ENCODE measurements at regions not wholly inside any gene's neighbourhood (a gene's known extent, or its start where the extent isn't known, plus 50 kb on each side); places are given as distances from the start of the nearest gene placed in this dataset.

DNA sequence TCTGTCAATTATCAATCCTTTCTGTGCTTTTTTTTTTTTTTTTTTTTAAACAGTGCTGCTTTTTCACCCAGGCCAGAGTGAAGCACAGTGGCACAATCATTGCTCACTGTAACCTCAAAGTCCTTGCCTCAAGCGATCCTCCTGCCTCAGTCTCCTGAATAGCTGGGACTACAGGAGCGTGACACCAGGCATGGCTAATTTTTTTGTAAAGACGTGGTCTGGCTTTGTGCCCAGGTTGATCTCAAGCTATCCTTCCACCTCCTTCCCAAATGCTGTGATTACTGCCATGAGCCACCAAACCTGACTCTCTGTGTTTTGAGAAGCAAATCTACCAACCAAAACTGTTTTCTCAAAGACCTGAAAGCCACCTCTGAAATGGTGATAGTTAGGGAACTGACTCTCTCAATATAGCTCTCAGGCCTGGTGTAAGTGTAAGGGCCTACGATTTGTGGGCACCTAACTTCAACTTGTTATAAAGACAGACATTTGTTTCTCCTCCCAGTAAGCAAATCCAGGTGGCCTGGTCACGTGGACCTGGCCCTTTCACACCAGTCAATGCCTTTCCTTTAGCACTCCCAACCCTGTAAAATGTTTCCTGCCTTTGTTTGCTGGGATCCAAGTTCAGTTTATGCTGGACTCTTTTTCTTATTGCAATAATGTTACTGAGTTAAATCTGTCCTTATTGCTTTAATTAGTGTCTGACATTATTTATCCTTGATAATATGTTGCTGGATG, 2015.9 kb downstream of the PCDH7 start:
- no peak for DNase-seq (ENCODE audit: low spot score)

DNA sequence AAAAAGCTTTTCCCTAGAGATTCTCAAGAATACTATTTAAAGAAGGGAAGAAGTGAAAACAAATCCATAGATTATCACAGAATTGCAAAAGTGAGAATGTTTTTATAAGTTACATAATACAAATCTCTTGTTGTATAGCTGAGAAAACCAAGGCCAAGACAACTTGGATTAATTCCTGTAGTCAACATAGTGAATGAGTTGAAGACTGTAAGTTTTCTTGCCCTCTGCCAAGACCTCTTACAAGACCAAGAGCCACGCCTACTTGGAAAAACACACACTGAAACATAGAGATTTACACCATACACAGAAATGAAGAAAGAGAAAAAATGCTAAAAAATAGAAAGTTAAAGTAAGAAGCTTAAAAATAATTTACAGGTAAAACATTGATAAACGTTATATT, 2024.0 kb downstream of the PCDH7 start:
- DNase-seq (ENCODE audit: low spot score), result no peak

DNA sequence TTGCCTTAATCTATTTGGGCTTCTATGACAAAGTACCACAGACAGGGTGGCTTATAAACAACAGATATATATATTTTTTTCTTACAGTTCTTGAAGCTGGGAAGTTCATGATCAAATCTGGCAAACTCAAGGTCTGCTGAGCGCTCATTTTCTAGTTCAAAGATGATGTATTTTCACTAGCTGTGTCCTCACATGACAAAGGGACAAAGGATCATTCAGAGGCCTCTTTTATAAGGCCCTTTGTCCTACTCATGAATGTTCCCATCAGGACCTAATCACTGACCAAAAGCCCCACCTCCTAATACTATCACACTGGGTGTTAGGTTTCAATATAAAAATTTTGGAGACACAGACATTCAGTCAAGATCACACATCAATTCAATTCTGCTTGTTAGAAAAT, 2025.2 kb downstream of the PCDH7 start:
- DNase-seq (ENCODE audit: low spot score), result no peak

DNA sequence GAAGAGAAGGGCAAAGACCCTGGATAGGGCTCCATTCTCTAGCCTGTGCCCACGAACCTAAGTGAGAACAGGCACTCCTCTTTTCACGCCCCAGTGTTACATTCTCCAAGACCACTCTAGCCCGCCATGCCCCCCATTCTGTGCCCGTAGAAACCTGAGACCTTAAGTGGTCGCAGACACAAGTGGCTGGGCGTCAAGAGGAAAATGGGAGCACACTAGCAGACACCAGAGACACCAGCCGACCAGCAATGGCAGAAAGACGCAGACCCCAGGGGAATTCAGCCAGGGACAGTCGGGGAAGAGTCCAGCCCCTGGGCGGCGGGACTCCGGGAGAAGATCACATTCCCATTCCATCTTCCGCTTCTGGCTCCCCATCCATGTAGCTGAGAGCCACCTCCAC, 2027.9 kb downstream of the PCDH7 start:
- no peak for DNase-seq (ENCODE audit: low spot score)

DNA sequence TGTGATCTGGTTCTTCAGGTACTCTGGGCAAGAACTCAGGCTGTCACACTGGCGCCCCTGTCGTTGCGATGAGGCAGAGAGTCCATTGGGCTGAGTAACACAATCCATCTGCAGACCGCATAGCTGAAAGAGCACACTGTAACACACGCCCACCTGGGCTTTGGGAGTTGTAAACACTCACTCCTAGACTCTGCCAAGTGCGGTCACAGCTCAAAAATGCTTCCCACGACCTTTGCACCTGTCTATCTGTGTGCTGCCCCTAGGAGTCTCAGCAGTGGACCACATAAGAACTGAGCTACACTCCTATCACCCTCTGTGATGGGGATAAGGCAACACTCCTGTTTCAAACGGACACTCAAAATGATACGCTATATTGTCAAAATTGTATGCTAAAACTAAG, 2028.3 kb downstream of the PCDH7 start:
- no peak for DNase-seq (ENCODE audit: low spot score)

DNA sequence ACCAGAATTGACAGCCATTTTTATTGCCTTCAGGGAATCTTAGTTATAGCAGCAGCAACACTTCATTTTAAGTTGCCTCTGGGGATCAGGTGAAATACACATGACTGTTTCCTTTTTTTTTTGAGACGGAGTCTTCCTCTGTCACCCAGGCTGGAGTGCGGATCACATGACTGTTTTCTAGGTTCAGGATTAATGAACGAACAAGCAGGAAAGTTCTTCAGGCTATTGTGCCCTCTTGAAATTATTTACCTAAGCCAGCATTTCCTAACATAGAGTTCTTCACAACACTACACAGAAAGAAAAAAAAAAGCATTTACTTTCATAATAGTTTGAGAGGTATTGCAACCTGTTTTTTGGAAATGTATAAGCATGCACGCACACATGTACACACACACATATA, 2032.8 kb downstream of the PCDH7 start:
- DNase-seq (ENCODE audit: low spot score), result no peak

DNA sequence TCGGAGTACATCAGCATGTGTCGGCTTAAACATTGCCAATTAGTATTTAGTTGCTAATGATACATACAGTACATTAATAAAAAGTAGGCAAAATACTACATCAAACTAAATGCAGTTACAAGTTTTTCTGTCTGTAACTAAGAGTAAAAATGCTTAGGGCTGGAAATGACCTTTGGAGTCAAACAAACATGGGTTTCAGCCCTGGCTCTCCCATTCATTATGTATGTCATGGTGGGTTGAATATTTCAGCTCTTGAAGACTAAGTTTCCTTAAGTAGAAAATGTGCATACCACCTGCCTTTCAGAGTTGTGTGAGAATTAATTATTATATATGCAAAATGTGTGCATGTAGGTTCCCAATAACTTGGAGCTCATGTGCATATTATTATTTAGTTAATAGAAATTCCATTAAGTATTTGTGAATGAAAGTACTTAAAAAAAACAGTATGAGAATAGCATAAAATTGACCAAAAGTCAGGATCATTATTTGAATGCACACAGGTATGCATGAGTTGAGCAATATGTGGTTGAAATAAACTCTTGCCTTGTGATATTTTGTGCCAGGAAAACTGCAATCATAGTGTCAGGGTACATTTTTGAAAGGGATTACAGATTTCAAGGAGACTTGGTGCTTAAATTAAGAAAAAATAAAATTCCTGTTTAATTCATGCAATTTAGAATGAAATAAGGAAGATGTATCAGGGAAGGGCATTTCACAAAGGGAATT, 2048.7 kb downstream of the PCDH7 start:
- DNase-seq (ENCODE audit: low spot score), result no peak

DNA sequence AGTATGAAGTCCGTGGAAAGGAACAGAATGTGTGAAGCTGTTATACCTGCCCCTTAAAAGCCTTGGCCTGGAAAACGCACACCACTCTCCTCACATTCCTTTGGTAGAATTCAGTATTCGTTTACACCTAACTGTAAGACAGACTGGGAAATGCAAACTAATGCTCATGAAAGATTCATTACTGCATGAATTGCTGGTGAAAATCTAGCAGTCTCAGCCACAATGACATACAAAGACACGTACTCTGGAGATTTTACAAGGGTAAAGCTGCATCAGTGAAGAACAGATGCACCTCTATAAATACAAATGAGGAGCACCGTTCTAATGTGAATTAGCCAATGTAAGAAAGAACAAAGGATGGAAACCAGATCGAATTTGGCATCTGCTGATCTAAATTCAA, 2051.3 kb downstream of the PCDH7 start:
- DNase-seq (ENCODE audit: low spot score), result no peak

DNA sequence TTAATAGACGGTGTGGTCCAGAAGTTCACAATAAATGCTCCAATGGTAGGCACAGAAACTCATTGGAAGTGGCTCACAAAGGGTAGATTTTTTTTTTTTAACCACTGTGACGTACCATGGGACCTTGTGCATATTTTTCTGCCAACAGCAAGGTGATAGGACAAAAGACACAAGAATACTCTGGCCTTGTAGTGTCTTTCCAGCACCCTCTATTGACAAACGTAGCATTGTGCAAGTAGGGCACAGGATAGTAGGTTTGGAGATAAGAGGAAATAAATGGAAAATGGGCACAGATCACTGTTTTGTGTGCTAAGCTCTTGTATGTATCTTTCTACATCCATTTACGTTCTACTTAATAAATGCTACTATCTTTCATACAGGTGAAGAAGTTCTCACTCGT, 2054.9 kb downstream of the PCDH7 start:
- peak; percentile 31 for DNase-seq (ENCODE audit: low spot score)

DNA sequence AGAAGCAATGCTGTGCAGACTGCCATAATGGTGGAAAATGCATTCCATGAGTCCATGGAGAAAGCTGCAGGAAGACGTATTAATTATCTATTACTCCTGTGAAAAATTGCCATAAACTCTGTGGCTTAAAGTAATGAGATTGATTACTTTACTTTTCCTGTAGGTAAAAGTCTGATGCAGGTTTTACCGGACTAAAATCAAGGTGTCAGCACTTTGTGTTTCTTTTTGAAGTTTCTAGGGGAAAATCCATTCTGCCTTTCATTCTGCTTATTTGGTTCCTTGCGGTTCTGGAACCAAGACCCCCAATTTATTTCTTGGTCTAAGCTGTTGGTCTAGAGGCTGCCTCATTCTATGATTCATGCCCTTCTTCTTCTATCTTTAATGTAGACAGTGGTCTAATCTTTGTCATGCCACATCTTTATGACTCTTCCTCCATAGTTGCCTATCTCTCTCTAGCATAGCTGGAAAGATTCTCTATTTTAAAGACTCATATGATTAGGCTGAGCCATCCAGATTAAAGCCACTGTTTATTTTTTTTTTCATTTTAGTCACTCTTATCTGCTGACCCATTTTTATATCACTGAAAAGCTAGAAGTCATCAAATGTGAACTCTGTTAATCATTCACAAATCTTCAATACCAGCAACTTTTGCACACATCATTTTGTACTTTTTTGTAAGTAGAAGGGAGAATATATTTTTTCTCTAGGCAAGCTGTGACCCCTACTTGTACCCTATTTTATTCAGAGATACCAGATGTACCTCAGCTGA, 2056.4 kb downstream of the PCDH7 start:
- no peak for DNase-seq (ENCODE audit: low spot score)

DNA sequence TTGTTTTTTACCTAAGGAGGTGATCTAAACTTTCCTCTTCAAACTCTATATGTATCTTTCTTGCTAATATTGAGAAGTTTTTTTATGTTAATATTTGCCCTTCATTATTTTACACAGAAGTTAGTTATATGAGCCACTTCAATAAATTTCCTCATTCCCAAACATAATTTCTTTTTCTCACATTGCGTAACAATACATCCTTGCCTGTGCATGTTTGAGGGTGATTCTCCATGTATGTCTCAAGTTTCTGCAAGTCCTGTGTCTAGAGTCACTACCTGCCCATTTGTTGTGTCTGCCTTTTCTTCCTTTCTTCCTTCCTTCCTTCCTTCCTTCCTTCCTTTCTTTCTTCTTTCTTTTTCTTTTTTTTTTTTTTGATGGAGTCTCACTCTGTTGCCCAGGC, 2057.9 kb downstream of the PCDH7 start:
- DNase-seq (ENCODE audit: low spot score), result no peak

DNA sequence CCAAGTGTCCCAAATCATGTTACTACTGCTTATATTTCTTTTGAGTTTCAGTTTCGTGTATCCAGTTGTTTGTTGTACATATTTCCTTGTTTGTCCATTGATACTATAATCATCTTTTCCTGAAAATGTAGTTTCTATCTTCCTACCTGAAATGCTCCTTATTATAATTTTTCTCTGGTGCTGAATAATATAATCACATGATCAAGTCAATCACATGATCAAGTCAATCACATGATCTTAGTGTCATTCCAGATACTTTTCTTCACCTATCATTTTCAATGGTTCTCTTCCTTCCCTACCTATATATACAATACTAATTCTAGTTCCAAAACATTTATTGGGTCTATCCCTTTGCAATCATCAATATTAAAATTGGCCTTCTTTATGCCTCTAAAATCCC, 2058.8 kb downstream of the PCDH7 start:
- no peak for DNase-seq (ENCODE audit: low spot score)

DNA sequence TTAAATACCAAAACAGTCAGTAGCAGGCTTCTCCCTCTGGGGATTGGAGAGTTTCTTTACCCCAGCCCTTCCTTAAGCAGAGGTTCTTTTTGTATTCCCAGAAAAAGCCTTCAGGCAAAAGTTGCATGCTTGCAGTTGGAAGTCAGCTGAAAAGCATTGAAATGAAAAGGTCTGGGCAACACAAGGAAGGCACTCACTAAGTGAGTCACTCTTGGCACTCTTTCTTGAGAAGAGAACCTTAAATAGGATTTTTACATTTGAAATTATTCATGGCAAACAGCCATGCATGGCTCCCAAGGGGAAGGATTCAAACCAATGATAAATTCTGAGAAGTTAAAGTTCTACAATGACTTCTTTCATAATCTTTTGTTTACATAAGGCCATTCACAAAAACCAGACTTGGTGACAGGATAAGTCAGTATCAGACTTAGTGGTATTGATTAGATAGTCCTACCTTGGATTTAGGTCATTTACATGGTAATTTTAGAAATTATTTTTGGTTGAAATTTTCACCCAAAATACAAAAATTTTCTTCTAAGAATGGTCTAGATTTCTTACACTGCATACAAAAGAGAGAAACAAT, 2068.9 kb downstream of the PCDH7 start:
- no peak for DNase-seq (ENCODE audit: low spot score)

DNA sequence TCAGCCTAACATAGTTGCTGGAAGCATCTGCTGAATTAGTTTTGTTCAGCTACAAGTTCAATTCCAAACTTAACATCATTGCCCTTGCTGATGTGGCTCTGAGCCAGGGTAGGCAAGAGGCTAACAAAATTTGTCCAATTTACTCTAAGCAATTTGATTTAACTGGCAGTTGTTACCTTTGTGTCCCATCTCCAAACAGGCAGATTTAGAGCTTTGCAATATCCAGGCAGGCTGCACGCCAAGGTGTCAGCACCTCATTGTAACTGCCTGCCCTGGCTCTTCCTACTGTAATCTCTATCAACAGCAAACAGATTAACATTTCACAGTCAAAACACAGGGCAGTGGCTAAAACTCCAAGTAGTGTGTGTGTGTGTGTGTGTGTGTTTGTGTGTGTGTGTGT, 2070.6 kb downstream of the PCDH7 start:
- no peak for DNase-seq (ENCODE audit: low spot score)

DNA sequence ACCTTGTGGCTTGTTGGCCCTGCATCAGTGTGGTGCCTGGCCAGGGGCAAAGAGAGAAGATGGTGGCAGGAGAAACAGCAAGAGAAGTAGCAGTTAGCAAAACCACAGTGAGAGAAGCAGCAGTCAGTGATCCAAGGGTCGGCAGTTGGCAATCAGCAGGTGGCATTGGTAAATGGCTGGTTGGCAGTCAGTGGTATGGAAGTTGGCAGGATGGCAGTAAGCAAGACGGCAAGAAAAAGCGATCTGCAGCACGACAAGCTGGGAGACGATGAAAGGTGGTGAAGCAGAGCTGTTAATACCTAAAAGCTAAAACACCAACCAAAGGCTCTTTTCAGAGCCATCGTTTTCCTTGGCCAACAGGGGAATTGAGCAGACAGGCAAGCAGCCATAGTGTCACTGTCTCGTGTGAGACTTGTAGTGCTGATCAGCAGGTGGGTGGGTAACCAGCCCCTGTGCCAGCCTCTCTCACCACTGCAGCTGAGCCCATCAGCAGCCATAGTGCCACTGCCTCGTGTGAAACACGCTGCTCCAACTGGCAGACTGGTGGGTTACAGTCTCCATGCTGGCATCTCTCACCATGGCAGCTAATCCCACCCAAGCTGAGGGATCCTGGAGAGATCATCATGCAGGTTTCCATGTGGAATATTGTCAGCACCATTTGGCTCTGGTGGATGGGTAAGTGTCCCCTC, 2078.4 kb downstream of the PCDH7 start:
- no peak for DNase-seq (ENCODE audit: low spot score)

DNA sequence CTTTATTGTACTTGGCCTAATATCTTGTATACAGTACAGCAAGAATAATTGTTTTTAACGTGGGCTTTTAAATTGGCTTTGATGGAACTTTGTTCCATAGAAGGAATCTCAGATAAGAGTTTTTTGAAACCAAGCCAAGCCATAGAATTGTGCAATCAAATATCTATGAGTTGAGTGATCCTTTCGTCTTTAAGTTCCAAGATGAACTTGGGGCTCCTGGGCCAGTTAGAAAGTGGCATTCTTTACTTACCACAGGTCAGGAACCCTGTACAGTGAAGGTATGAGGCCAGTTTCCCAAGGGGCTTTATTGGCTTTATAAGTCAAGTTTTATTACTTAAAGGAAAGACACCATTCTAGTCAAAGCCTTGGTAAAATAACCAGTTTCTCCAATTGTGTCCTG, 2104.2 kb downstream of the PCDH7 start:
- no peak for DNase-seq (ENCODE audit: low spot score)

DNA sequence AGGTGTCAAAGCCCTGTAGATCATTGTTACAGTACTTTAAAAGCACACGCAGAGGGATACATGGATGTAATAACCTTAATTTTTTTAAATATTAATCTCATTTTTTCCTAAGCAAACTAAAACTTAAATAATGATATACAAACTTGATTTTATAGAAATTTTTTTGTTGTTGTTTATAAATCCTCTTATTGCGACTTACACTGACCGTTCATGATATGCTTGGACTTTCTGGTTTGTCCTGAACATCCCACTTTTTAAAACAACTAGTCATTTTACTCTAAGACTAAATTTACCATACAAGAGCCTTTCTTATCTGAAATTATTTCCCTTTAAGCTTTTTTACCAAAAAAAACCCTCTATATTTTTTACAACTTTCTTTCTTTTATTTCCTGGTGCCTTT, 2106.0 kb downstream of the PCDH7 start:
- no peak for DNase-seq (ENCODE audit: low spot score)

DNA sequence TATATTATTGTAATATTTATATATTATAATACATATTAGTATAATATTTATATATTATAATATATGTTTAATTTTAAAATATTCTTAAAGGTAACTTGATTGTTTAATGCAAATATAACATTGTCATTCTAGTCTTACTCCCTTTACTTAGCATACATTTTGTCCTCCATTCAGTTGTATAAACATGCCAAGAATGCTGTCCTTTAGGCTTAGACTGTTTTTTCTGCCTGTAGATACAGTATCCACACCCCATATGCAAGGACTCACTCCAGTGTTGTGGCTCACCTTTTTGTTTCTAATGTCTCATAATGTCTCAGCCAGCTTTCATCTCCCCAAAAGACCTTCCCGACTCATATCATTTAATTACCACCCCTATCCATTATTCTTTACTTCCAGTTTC, 2110.0 kb downstream of the PCDH7 start:
- DNase-seq (ENCODE audit: low spot score), result no peak

DNA sequence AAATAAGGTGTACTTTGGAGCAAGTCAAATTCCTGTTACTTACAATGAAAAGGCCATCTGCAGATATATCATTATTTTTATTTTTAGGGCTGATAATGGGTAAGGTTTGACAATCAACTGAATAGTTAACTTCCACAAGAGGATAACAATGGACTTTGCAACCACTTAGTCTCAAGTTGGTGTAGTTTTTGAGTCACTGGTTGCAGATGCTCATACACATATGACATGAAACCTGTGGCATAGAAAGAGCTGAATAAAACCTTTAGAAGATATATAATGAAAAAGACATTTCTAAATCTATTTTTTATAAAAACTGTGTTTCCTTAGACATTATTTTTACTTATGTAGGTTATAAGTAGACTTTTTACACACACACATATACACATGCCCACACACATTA, 2110.9 kb downstream of the PCDH7 start:
- DNase-seq (ENCODE audit: low spot score), result no peak

DNA sequence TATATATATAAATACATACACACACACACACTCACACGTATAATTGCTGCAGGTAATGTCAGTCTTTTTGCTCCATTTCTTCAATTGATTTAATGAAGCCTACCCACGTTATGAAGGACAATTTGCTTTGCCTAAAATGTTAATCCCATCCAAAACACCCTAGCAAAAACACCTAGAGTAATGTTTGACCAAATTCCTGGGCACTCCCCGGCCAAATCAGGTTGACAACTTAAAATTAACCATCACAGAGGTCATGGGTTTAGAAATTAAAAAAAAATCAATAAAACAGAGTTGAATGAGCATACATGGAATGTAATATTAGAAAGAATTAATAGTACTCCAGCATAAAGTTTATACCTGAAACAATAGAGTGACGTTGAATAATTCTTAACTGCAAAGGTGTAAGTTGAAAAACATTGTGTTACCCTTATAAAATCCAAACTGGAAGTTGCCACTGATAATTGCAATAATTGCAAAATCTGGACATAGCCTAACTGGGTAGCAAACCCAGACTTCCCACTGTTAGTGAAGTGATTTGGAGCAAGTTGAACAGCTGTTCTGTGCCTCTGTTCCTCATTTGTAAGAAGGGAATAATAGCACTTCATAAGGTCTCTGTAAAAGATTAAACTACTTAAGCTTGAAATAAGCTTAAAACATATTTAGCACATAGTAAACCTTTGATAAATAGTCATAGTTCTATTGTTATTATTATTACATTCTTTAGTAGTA, 2120.5 kb downstream of the PCDH7 start:
- no peak for DNase-seq (ENCODE audit: low spot score)

DNA sequence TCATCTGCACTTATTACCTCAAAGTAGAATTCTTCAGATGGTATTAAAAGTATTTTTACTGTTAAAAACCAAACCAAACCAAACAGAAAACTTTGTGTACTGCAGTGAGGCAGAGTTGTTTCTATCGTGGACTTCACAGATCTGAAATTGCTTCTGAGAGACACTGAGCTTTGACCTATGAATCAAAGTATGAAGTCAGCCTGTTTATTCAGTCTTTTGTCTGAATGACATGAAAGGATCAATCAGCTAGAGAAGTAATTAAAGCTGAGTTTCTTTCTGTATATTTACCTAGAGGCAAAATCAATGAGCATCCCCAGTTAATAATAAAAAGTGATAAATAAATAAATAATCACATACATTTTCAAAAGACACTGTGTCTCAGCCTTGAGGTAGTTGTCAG, 2121.0 kb downstream of the PCDH7 start:
- DNase-seq (ENCODE audit: low spot score), result no peak

DNA sequence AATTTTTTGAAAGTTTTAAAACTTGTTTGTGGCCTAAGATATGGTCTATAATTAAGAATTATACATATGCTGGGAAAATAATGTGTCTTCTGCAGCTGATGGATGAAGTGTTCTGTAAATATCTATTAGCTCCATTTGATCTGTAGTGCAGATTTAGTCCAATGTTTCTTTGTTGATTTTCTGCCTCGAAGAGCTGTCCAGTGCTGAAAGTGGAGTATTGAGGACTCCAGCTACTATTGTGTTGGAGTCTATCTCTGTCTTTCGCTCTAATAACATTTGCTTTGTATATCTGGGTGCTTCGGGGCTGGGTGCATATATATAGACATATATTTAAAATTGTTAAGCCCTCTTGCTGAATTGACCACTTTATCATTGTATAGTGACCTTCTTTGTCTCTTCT, 2127.3 kb downstream of the PCDH7 start:
- no peak for DNase-seq (ENCODE audit: low spot score)

Data from iPS-NIHi11 (cell line).